ENCODE measurements at regions not wholly inside any gene's neighbourhood (a gene's known extent, or its start where the extent isn't known, plus 50 kb on each side); places are given as distances from the start of the nearest gene placed in this dataset.

- TF ChIP-seq POLR2AphosphoS5 (IDR thresholded peaks at IDR 0.05; ENCODE audit: insufficient read depth, low read depth, low read length) (peak; percentile 78), CTCF (IDR thresholded peaks at IDR 0.05; ENCODE audit: extremely low read depth in 1 of 2, insufficient read depth in 1 of 2, low read depth in 1 of 2, low read length in 2 of 2) (no peak), POLR2A (IDR thresholded peaks at IDR 0.05; ENCODE audit: low read depth, low read length) (peak; percentile 47)
Observed at GRCh38 chr12:86712425-86712843, 456.2 kb upstream of the MGAT4C start.

All from endothelial cell of umbilical vein (primary cell).